Upper lobe of left lung (tissue), 4 donors: ENCODE measurements at regions not wholly inside any gene's neighbourhood (a gene's known extent, or its start where the extent isn't known, plus 50 kb on each side); places are given as distances from the start of the nearest gene placed in this dataset.

Experiments used
- EP300 ChIP-seq, 4 donors: sonication (generic); formaldehyde crosslinking; IDR thresholded peaks; one replicate each; pipeline ENCODE4 v1.5.1; 2017; ENCODE audit warnings: antibody characterized with exemption in 4 of 4, control low read depth in 2 of 4
- TF ChIP-seq, protein P1 (sequence below), 6 experiments: fragments of 450-650 bp in 4 of 6; fragments of 200-600 bp in 2 of 6; sonication (generic) in 2 of 6; IDR thresholded peaks; one replicate each; pipeline ENCODE4 v1.5.1; 2016 to 2019; ENCODE audit warnings: antibody characterized with exemption in 6 of 6

GRCh38 chr15:60257591-60258159, 140.1 kb downstream of the ANXA2 start:
- TF ChIP-seq EP300 (IDR thresholded peaks at IDR 0.05), result no peak
- TF ChIP-seq, protein P1, sequence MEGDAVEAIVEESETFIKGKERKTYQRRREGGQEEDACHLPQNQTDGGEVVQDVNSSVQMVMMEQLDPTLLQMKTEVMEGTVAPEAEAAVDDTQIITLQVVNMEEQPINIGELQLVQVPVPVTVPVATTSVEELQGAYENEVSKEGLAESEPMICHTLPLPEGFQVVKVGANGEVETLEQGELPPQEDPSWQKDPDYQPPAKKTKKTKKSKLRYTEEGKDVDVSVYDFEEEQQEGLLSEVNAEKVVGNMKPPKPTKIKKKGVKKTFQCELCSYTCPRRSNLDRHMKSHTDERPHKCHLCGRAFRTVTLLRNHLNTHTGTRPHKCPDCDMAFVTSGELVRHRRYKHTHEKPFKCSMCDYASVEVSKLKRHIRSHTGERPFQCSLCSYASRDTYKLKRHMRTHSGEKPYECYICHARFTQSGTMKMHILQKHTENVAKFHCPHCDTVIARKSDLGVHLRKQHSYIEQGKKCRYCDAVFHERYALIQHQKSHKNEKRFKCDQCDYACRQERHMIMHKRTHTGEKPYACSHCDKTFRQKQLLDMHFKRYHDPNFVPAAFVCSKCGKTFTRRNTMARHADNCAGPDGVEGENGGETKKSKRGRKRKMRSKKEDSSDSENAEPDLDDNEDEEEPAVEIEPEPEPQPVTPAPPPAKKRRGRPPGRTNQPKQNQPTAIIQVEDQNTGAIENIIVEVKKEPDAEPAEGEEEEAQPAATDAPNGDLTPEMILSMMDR (IDR thresholded peaks at IDR 0.05), result no peak
